D721Med (cell line): ENCODE measurements at regions not wholly inside any gene's neighbourhood (a gene's known extent, or its start where the extent isn't known, plus 50 kb on each side); places are given as distances from the start of the nearest gene placed in this dataset.

Experiments used
- DNase-seq: peaks from one replicate; pipeline ENCODE4 v3.0.0; 2011; ENCODE audit warnings: low spot score; ENCODE audit not compliant: insufficient read length
- FAIRE-seq: peaks from 2 replicates; lab custom pipeline; 2011; peaks lifted over from hg19 to GRCh38; lab: Jason Lieb, UNC
- TF ChIP-seq, protein P1 (sequence below): IDR thresholded peaks from 2 replicates; pipeline ENCODE4 v1.5.1; 2012; ENCODE audit warnings: mild to moderate bottlenecking, control low read depth; ENCODE audit not compliant: insufficient read depth; ENCODE audit errors: missing control alignments

GRCh38 chr2:144834998-144835633 is 315.2 kb upstream of the ZEB2 start:
- DNase-seq: no peak
- no peak for FAIRE-seq
- TF ChIP-seq, protein P1, sequence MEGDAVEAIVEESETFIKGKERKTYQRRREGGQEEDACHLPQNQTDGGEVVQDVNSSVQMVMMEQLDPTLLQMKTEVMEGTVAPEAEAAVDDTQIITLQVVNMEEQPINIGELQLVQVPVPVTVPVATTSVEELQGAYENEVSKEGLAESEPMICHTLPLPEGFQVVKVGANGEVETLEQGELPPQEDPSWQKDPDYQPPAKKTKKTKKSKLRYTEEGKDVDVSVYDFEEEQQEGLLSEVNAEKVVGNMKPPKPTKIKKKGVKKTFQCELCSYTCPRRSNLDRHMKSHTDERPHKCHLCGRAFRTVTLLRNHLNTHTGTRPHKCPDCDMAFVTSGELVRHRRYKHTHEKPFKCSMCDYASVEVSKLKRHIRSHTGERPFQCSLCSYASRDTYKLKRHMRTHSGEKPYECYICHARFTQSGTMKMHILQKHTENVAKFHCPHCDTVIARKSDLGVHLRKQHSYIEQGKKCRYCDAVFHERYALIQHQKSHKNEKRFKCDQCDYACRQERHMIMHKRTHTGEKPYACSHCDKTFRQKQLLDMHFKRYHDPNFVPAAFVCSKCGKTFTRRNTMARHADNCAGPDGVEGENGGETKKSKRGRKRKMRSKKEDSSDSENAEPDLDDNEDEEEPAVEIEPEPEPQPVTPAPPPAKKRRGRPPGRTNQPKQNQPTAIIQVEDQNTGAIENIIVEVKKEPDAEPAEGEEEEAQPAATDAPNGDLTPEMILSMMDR: no peak

DNA sequence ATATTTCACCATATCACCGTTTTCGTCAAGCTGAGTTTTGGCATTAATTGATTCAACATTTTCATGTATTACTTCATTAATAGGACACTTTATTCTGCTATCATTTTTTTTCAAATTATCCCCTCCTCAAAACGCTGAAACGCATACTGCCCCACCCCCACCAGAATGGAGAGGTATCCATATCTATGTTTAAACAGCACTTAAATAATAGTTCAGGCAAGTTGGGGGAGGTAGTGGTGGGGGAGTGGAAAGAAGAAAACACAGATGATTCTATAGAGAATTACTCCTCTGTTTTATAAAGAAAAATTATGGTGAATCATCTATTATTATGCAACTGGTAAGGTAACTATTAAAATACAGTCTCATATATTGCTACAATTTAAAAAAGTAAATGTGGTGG is 314.4 kb upstream of the ZEB2 start:
- TF ChIP-seq, protein P1: no peak
- FAIRE-seq: no peak
- no peak for DNase-seq

GRCh38 chr2:144833075-144833637 is 313.2 kb upstream of the ZEB2 start:
- DNase-seq: no peak
- TF ChIP-seq, protein P1: no peak
- no peak for FAIRE-seq

DNA sequence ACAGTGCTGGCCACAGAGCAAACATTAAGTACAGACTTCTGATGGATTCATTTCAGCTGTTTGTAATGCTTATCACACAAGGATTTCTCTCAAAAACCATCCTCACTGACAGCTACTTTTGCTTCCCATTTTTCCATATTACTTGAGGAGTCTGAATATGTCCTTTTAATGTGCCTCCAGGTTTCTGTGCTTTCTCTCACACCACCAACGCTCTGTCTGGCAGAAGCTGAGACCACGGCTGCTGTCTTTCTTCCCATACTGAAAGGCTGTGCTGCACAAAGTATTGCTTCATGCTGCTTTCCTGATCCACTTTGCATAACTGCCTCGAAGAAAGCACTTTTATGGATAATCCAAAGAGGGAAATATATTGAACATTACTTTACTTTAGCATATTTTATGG is 312.1 kb upstream of the ZEB2 start:
- TF ChIP-seq, protein P1: no peak
- FAIRE-seq: no peak
- DNase-seq: no peak

DNA sequence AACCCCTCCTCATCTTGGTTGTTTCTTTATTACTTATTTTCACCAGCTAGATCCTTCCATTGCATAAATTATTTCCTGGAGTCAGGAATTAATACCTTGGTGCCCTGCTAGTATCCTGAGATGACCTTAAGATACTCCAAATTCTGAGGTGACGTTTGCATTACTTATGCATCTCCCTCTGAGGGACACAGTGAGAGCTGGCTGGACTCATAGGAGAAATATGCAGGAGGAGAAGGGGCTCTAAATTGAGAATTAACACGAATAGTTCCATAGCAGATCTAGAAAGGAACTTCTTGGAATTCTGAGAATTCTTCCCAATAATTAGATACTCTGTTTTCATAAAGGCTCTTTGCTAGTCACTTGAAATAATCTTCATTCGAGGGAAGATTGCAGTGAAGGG is 310.6 kb upstream of the ZEB2 start:
- DNase-seq (no peak), FAIRE-seq (no peak)
- TF ChIP-seq, protein P1: no peak

DNA sequence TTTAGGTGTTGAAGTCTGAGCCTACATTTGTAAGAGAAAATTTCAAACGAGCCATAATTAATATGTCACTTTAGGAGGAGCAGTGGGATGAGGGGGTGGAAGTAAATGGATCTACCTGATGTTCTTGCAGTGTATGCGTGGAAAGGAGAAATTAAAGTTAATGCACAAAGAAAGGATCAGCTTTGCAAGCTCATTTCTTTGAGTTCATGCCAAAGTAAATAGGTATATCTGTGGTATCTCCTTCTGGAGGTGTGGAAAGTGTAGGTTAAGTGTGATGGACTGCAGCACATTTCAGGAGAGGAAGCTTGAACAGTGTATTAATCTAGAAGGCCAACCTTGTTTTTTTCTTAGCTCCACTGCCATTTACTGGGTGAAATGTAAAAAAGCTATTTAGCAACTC is 307.5 kb upstream of the ZEB2 start:
- DNase-seq: no peak
- FAIRE-seq: no peak
- TF ChIP-seq, protein P1: no peak

- FAIRE-seq (no peak), DNase-seq (no peak)
- TF ChIP-seq, protein P1: no peak
These were observed 306.2 kb upstream of the ZEB2 start for GRCh38 chr2:144826105-144826504.
